ENCODE measurements at regions not wholly inside any gene's neighbourhood (a gene's known extent, or its start where the extent isn't known, plus 50 kb on each side); places are given as distances from the start of the nearest gene placed in this dataset.

- no peak overlapping the region for H3K27ac ChIP-seq (ENCODE audit: low read depth in 2 of 2, low read length in 2 of 2)
- H3K4me3 ChIP-seq (ENCODE audit: low read length in 3 of 3) = no peak overlapping the region
- FAIRE-seq (no peak), DNase-seq (no peak)
- peaks cover 0 to 2% (median 0%) of the 10 kb centered on the region in 3 donors for H3K4me1 ChIP-seq (ENCODE audit: control insufficient read depth in 2 of 3, insufficient read depth in 2 of 3, low read depth in 1 of 3, low read length in 3 of 3)
- no peaks in the 10 kb centered on the region for H3K27me3 ChIP-seq (ENCODE audit: control insufficient read depth, insufficient read depth, low read length)
- intact Hi-C loops (cut with DNase I) = no loop called here
- no peak for TF ChIP-seq CTCF (IDR thresholded peaks at IDR 0.05; ENCODE audit: borderline replicate concordance, extremely low read depth, insufficient read depth)
- no peaks in the 10 kb centered on the region for H3K36me3 ChIP-seq (ENCODE audit: control insufficient read depth in 2 of 3, insufficient read depth in 3 of 3, low read length in 3 of 3)
- no peaks in the 10 kb centered on the region for H3K9me3 ChIP-seq (ENCODE audit: control insufficient read depth in 2 of 3, insufficient read depth in 1 of 3, low read length in 3 of 3)
- H3K9ac ChIP-seq (ENCODE audit: low read length in 3 of 3) = no peak overlapping the region
These were observed 52.1 kb upstream of the DIPK1A start for GRCh38 chr1:93013145-93014065.

DNA sequence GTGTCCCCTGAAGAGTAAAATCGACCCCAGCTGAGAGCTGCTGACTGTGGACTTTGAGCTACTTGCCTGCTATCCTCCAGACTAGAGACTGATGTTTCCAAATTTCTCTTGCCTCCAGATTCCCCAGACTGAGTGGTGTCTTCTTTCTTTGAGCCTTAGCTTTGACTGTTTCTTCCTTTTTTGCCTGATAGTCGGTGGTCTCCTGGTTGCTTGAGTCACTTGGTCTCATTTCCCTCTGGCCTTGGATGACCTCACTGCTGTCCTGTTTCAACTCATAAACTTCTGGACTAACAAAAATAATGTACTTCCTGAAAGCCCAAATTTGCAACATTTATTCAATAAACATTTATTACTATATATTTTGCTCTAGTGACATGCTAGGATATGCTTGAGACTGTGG lies 52.9 kb upstream of the DIPK1A start:
- no peak for TF ChIP-seq CTCF (IDR thresholded peaks at IDR 0.05; ENCODE audit: borderline replicate concordance, extremely low read depth, insufficient read depth)
- DNase-seq (peak in 1 of 5 donors; percentile 20), FAIRE-seq (no peak)
- no peak overlapping the region for H3K4me3 ChIP-seq (ENCODE audit: low read length in 3 of 3)
- H3K9me3 ChIP-seq (ENCODE audit: control insufficient read depth in 2 of 3, insufficient read depth in 1 of 3, low read length in 3 of 3) = no peaks in the 10 kb centered on the region
- intact Hi-C loops (cut with DNase I) = no loop called here
- H3K36me3 ChIP-seq (ENCODE audit: control insufficient read depth in 2 of 3, insufficient read depth in 3 of 3, low read length in 3 of 3) = no peaks in the 10 kb centered on the region
- no peak overlapping the region for H3K9ac ChIP-seq (ENCODE audit: low read length in 3 of 3)
- H3K4me1 ChIP-seq (ENCODE audit: control insufficient read depth in 2 of 3, insufficient read depth in 2 of 3, low read depth in 1 of 3, low read length in 3 of 3) = peaks cover 0 to 2% (median 0%) of the 10 kb centered on the region in 3 donors
- no peak overlapping the region for H3K27ac ChIP-seq (ENCODE audit: low read depth in 2 of 2, low read length in 2 of 2)
- H3K27me3 ChIP-seq (ENCODE audit: control insufficient read depth, insufficient read depth, low read length) = no peaks in the 10 kb centered on the region

GRCh38 chr1:93015590-93015989 lies 54.3 kb upstream of the DIPK1A start:
- Histone ChIP-seq H3K36me3 (ENCODE audit: control insufficient read depth in 2 of 3, insufficient read depth in 3 of 3, low read length in 3 of 3) (no peaks in the 10 kb centered on the region), H3K4me1 (ENCODE audit: control insufficient read depth in 2 of 3, insufficient read depth in 2 of 3, low read depth in 1 of 3, low read length in 3 of 3) (peaks cover 0 to 2% (median 0%) of the 10 kb centered on the region in 3 donors), H3K9ac (ENCODE audit: low read length in 3 of 3) (no peak overlapping the region), H3K4me3 (ENCODE audit: low read length in 3 of 3) (no peak overlapping the region), H3K27ac (ENCODE audit: low read depth in 2 of 2, low read length in 2 of 2) (no peak overlapping the region), H3K27me3 (ENCODE audit: control insufficient read depth, insufficient read depth, low read length) (no peaks in the 10 kb centered on the region), H3K9me3 (ENCODE audit: control insufficient read depth in 2 of 3, insufficient read depth in 1 of 3, low read length in 3 of 3) (no peaks in the 10 kb centered on the region)
- TF ChIP-seq CTCF (IDR thresholded peaks at IDR 0.05; ENCODE audit: borderline replicate concordance, extremely low read depth, insufficient read depth) = no peak
- no peak for DNase-seq
- intact Hi-C loops (cut with DNase I) = no loop called here
- no peak for FAIRE-seq

All from kidney (tissue), 13 donors.